HUES6 (cell line): ENCODE measurements at regions not wholly inside any gene's neighbourhood (a gene's known extent, or its start where the extent isn't known, plus 50 kb on each side); places are given as distances from the start of the nearest gene placed in this dataset.
"Not testable (repeated sequence)": the region's sequence is repeated elsewhere in the genome, so short reads cannot be mapped to it uniquely, and the experiment has no call there.

ENCODE experiments used
- H3K27ac ChIP-seq: 2 replicates; pipeline ENCODE4 v1.7.0; 2013; ENCODE audit warnings: low read depth, mild to moderate bottlenecking, low read length, inconsistent platforms
- H3K27me3 ChIP-seq: 2 replicates; pipeline ENCODE4 v1.6.1; 2013; ENCODE audit warnings: low read length; ENCODE audit not compliant: control insufficient read depth, insufficient read depth
- H3K36me3 ChIP-seq: 2 replicates; pipeline ENCODE4 v1.6.1; 2013; ENCODE audit warnings: low read length; ENCODE audit not compliant: control insufficient read depth, insufficient read depth
- H3K4me1 ChIP-seq: 2 replicates; pipeline ENCODE4 v1.6.1; 2013; ENCODE audit warnings: low read length; ENCODE audit not compliant: control insufficient read depth, insufficient read depth
- H3K4me3 ChIP-seq: 2 replicates; pipeline ENCODE4 v1.5.1; 2013; ENCODE audit warnings: low read depth, low read length
- H3K9ac ChIP-seq: one replicate; pipeline ENCODE4 v1.6.1; 2013; ENCODE audit warnings: mild to moderate bottlenecking, low read length
- H3K9me3 ChIP-seq: 2 replicates; pipeline ENCODE4 v1.6.1; 2013; ENCODE audit warnings: low read depth, low read length; ENCODE audit not compliant: control insufficient read depth, insufficient read depth

DNA sequence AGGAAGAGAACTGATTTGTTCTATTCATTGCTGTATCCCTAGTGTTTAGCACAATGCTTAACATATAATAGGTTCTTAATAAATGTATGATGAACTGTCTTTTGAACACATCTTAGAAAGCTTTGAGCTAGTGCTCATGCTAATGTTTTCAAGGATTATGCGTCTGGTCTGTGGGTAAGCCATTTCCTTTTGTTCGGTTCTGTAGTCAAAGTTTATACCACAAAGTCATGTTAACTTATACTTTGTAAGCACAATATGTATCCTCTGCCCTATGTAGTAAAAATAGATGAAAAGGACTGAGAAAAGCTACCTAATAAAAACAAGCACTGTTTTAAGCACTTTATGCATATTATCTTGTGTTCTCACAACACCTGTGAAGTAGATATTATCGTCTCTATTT is 301.9 kb downstream of the GLUD2 start:
- Histone ChIP-seq H3K27me3 (no peaks in the 10 kb centered on the region), H3K4me1 (peaks cover 6% of the 10 kb centered on the region; the same call in 1 of the 2 replicates), H3K36me3 (no peaks in the 10 kb centered on the region), H3K4me3 (no peak overlapping the region), H3K27ac (no peak overlapping the region), H3K9ac (no peak overlapping the region), H3K9me3 (peaks cover 4% of the 10 kb centered on the region; the same call in 1 of the 2 replicates)

DNA sequence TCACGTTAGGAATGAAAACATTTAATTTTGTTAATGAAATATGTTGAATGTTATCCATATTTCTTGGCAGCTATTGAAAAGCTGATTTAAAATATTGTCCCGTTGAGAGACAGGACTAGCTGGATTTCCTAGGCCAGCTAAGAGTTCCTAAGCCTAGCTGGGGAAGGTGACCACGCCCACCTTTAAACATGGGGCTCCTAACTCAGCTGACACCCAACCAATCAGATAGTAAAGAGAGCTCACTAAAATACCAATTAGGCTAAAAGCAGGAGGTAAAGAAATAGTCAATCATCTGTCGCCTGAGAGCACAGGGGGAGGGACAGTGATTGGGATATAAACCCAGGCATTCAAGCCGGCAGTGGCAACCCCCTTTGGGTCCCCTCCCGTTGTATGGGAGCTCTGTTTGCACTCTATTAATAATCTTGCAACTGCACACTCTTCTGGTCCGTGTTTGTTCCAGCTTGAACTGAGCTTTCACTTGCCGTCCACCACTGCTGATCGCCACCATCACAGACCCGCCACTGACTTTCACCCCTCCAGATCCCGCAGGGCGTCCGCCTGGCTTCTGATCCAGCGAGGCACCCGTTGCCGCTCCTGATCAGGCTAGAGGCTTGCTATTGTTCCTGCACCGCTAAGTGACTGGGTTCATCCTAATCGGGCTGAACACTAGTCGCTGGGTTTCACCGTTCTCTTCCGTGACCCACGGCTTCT is 308.9 kb downstream of the GLUD2 start:
- Histone ChIP-seq H3K9ac (no peak overlapping the region), H3K4me1 (no peaks in the 10 kb centered on the region), H3K36me3 (no peaks in the 10 kb centered on the region), H3K27ac (no peak overlapping the region), H3K9me3 (peaks cover 4% of the 10 kb centered on the region; the same call in 1 of the 2 replicates), H3K4me3 (no peak overlapping the region), H3K27me3 (no peaks in the 10 kb centered on the region)

DNA sequence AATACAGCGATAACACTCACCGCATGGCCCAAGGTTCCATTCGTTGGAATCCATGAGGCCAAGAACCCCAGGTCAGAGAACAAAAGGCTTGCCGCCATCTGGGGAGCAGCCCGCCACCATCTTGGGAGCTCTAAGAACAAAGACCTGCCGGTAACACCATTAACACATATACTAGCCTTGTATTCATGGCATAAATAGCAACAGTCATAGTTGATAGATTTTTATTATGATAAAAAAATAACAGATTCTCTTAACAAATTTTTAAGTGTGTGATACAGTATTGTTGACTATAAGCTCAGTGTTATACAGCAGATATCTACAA is 309.4 kb downstream of the GLUD2 start:
- no peaks in the 10 kb centered on the region for H3K36me3 ChIP-seq
- no peak overlapping the region for H3K9ac ChIP-seq
- no peak overlapping the region for H3K4me3 ChIP-seq
- no peak overlapping the region for H3K27ac ChIP-seq
- no peaks in the 10 kb centered on the region for H3K27me3 ChIP-seq
- no peaks in the 10 kb centered on the region for H3K4me1 ChIP-seq
- no peaks in the 10 kb centered on the region for H3K9me3 ChIP-seq

DNA sequence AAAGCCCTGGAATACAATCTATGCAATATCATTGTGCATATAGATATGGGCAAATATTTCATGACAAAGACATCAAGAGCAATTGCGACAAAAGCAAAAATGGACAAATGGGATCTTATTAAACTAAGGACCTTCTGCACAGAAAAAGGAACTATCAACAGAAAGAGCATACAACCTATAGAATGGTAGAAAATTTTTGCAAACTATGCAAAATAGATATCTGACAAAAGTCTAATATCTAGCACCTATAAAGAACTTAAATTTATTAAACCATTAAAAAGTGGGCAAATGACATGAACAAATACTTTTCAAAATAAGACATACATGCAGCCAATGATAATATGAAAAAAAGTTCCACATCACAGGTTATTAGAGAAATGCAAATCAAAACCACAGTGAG is 312.9 kb downstream of the GLUD2 start:
- Histone ChIP-seq H3K9ac (no peak overlapping the region), H3K27me3 (no peaks in the 10 kb centered on the region), H3K36me3 (no peaks in the 10 kb centered on the region), H3K4me1 (no peaks in the 10 kb centered on the region), H3K9me3 (no peaks in the 10 kb centered on the region), H3K27ac (no peak overlapping the region), H3K4me3 (no peak overlapping the region)

- H3K4me1 ChIP-seq, result no peaks in the 10 kb centered on the region
- no peaks in the 10 kb centered on the region for H3K9me3 ChIP-seq
- H3K27me3 ChIP-seq, result no peaks in the 10 kb centered on the region
- no peak overlapping the region for H3K4me3 ChIP-seq
- no peaks in the 10 kb centered on the region for H3K36me3 ChIP-seq
- H3K27ac ChIP-seq, result no peak overlapping the region
- H3K9ac ChIP-seq, result no peak overlapping the region
Measured at GRCh38 chrX:121365572-121366161, 318.3 kb downstream of the GLUD2 start.

DNA sequence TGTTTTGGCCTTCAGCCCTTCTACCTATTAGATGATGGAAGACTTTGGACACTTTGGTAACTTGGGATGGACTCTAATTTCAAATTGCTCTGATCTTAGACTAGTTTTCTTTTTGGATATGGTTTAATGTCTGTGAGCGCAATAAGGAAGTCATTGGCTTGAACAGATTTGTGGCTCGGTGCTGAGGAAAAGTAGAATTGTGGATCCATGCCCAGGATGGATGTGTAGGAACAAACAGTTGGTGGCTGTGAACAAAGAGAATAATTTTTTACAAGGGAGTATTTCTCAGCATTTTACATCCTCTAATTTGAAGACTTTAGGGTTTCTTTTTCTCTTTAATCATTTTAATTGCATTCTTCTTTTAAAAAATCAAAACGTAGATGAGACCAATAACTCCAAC is 327.1 kb downstream of the GLUD2 start:
- H3K27ac ChIP-seq, result no peak overlapping the region
- H3K9me3 ChIP-seq, result no peaks in the 10 kb centered on the region
- H3K27me3 ChIP-seq, result peaks cover 3% of the 10 kb centered on the region; the same call in 1 of the 2 replicates
- H3K4me3 ChIP-seq, result no peak overlapping the region
- H3K36me3 ChIP-seq, result no peaks in the 10 kb centered on the region
- peaks cover 4% of the 10 kb centered on the region; the same call in 1 of the 2 replicates for H3K4me1 ChIP-seq
- H3K9ac ChIP-seq, result no peak overlapping the region

- not testable (repeated sequence) for H3K9ac ChIP-seq, H3K36me3 ChIP-seq, H3K4me3 ChIP-seq, H3K9me3 ChIP-seq, H3K27me3 ChIP-seq, H3K4me1 ChIP-seq, H3K27ac ChIP-seq
Measured at GRCh38 chrX:121381915-121382314, 334.5 kb downstream of the GLUD2 start.

- Histone ChIP-seq H3K4me3 (no peak overlapping the region), H3K27ac (no peak overlapping the region), H3K9me3 (no peaks in the 10 kb centered on the region), H3K27me3 (no peaks in the 10 kb centered on the region; the same call in 1 of the 2 replicates), H3K4me1 (no peaks in the 10 kb centered on the region), H3K36me3 (no peaks in the 10 kb centered on the region), H3K9ac (no peak overlapping the region)
Measured at GRCh38 chrX:121389976-121390714, 342.7 kb downstream of the GLUD2 start.

DNA sequence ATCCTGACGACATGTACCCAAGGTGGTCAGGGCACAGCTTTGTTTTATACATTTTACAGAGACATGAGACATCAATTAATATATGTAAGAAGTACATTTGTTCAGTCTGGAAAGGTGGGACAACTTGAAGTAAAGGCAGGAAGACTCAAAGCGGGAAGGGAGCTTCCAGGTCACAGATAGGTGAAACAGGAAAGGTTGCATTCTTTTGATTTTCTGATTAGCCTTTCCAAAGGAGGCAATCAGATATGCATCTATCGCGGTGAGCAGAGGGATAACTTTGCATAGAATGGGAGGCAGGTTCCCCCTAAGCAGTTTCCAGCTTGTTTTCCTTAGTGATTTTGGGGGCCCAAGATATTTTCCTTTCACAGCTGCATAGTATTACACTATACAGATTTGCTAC is 358.4 kb downstream of the GLUD2 start:
- H3K9ac ChIP-seq, result no peak overlapping the region
- H3K4me1 ChIP-seq, result peaks cover 19% of the 10 kb centered on the region; the same call in 1 of the 2 replicates
- no peaks in the 10 kb centered on the region for H3K36me3 ChIP-seq
- no peaks in the 10 kb centered on the region; the same call in 1 of the 2 replicates for H3K27me3 ChIP-seq
- H3K9me3 ChIP-seq, result no peaks in the 10 kb centered on the region
- no peak overlapping the region for H3K27ac ChIP-seq
- no peak overlapping the region; the same call in 1 of the 2 replicates for H3K4me3 ChIP-seq

GRCh38 chrX:121407627-121408026 is 360.2 kb downstream of the GLUD2 start:
- H3K9ac ChIP-seq, result no peak overlapping the region
- H3K27me3 ChIP-seq, result no peaks in the 10 kb centered on the region; the same call in 1 of the 2 replicates
- H3K4me3 ChIP-seq, result no peak overlapping the region
- H3K36me3 ChIP-seq, result no peaks in the 10 kb centered on the region
- no peak overlapping the region for H3K27ac ChIP-seq
- peaks cover 19% of the 10 kb centered on the region; the same call in 1 of the 2 replicates for H3K4me1 ChIP-seq
- H3K9me3 ChIP-seq, result no peaks in the 10 kb centered on the region

- H3K9me3 ChIP-seq, H3K27ac ChIP-seq, H3K4me3 ChIP-seq, H3K9ac ChIP-seq, H3K27me3 ChIP-seq, H3K36me3 ChIP-seq, H3K4me1 ChIP-seq: not testable (repeated sequence)
Measured at GRCh38 chrX:121431514-121431913, 384.1 kb downstream of the GLUD2 start.
